Neural progenitor cell (in vitro differentiated cells): ENCODE measurements at regions not wholly inside any gene's neighbourhood (a gene's known extent, or its start where the extent isn't known, plus 50 kb on each side); places are given as distances from the start of the nearest gene placed in this dataset.

Experiments used
- DNase-seq: peaks from one replicate; pipeline ENCODE4 v3.0.0-alpha.2; 2016; ENCODE audit warnings: low spot score
- H2AFZ ChIP-seq: fragments of 200-600 bp; sonication (generic); replicated peaks from 2 replicates; pipeline ENCODE4 v1.6.1; 2016; ENCODE audit warnings: antibody characterized with exemption
- H3F3A ChIP-seq: fragments of 200-600 bp; sonication (generic); 2 replicates; pipeline ENCODE4 v1.6.1; 2016; ENCODE audit warnings: antibody characterized with exemption, low read depth
- H3K27ac ChIP-seq: fragments of 200-600 bp; sonication (generic); 2 replicates; pipeline ENCODE4 v1.5.1; 2016; ENCODE audit warnings: mild to moderate bottlenecking
- H3K27me3 ChIP-seq: fragments of 200-600 bp; sonication (generic); 2 replicates; pipeline ENCODE4 v1.6.1; 2016; ENCODE audit warnings: mild to moderate bottlenecking, moderate library complexity
- H3K36me3 ChIP-seq: fragments of 200-600 bp; sonication (generic); 2 replicates; pipeline ENCODE4 v1.5.1; 2016
- H3K4me1 ChIP-seq: fragments of 200-600 bp; sonication (generic); 2 replicates; pipeline ENCODE4 v1.6.1; 2016; ENCODE audit warnings: mixed run types
- H3K4me2 ChIP-seq: fragments of 200-600 bp; sonication (generic); 2 replicates; pipeline ENCODE4 v1.6.1; 2016
- H3K4me3 ChIP-seq: fragments of 200-600 bp; sonication (generic); 2 replicates; pipeline ENCODE4 v1.5.1; 2016
- H3K79me2 ChIP-seq: fragments of 200-600 bp; sonication (generic); 2 replicates; pipeline ENCODE4 v1.6.1; 2016; ENCODE audit warnings: low read depth
- H3K9ac ChIP-seq: fragments of 200-600 bp; sonication (generic); 2 replicates; pipeline ENCODE4 v1.6.1; 2016
- H3K9me3 ChIP-seq: fragments of 200-600 bp; sonication (generic); 2 replicates; pipeline ENCODE4 v1.5.1; 2016; ENCODE audit warnings: low read depth
- H4K20me1 ChIP-seq: fragments of 200-600 bp; sonication (generic); 2 replicates; pipeline ENCODE4 v1.6.1; 2016; ENCODE audit warnings: low read depth
- H3K27ac Mint-ChIP-seq: 3 replicates; pipeline ENCODE4 v1.8.0; 2021; ENCODE audit warnings: mixed read lengths
- H3K27me3 Mint-ChIP-seq: 2 replicates; pipeline ENCODE4 v1.8.0; 2022; ENCODE audit warnings: low read depth, mild to moderate bottlenecking, inconsistent platforms, moderate library complexity, mixed read lengths; ENCODE audit not compliant: insufficient read depth
- H3K36me3 Mint-ChIP-seq: 3 replicates; pipeline ENCODE4 v1.8.0; 2021; ENCODE audit warnings: mixed read lengths
- H3K4me1 Mint-ChIP-seq: 3 replicates; pipeline ENCODE4 v1.8.0; 2021; ENCODE audit warnings: mixed read lengths
- H3K4me3 Mint-ChIP-seq: 3 replicates; pipeline ENCODE4 v1.8.0; 2021; ENCODE audit warnings: mild to moderate bottlenecking, moderate library complexity, mixed read lengths
- H3K9me3 Mint-ChIP-seq: 3 replicates; pipeline ENCODE4 v1.8.0; 2020; ENCODE audit warnings: mixed read lengths
- CTCF ChIP-seq: fragments of 200-600 bp; sonication (generic); IDR thresholded peaks from 2 replicates; pipeline ENCODE4 v1.5.1; 2017; ENCODE audit warnings: antibody characterized with exemption, mild to moderate bottlenecking
- EZH2 ChIP-seq: fragments of 200-600 bp; sonication (generic); IDR thresholded peaks from 2 replicates; pipeline ENCODE4 v1.6.1; 2017; ENCODE audit warnings: antibody characterized with exemption, mild to moderate bottlenecking, moderate library complexity
- EZH2phosphoT487 ChIP-seq: fragments of 200-600 bp; sonication (generic); IDR thresholded peaks from 2 replicates; pipeline ENCODE4 v1.6.1; 2017; ENCODE audit warnings: antibody characterized with exemption

GRCh38 chr20:57768519-57768918 is 58.7 kb upstream of the PMEPA1 start:
- Mint-ChIP-seq H3K4me3 (no peak overlapping the region), H3K36me3 (no peaks in the 10 kb centered on the region), H3K27ac (no peak overlapping the region), H3K27me3 (no peaks in the 10 kb centered on the region), H3K9me3 (peaks cover 6% of the 10 kb centered on the region), H3K4me1 (peaks cover 24% of the 10 kb centered on the region)
- Histone ChIP-seq H3F3A (no peaks in the 10 kb centered on the region), H3K36me3 (no peaks in the 10 kb centered on the region), H3K4me3 (no peak overlapping the region), H4K20me1 (no peaks in the 10 kb centered on the region), H3K27me3 (no peaks in the 10 kb centered on the region), H2AFZ (no peak overlapping the region), H3K4me2 (no peak overlapping the region), H3K79me2 (no peaks in the 10 kb centered on the region), H3K4me1 (no peaks in the 10 kb centered on the region), H3K9ac (no peak overlapping the region), H3K9me3 (no peaks in the 10 kb centered on the region), H3K27ac (no peak overlapping the region)
- no peak for TF ChIP-seq EZH2phosphoT487
- TF ChIP-seq CTCF: no peak
- no peak for TF ChIP-seq EZH2
- DNase-seq: no peak

- TF ChIP-seq EZH2: no peak
- TF ChIP-seq CTCF: no peak
- no peak for TF ChIP-seq EZH2phosphoT487
- no peak overlapping the region for H3K4me3 Mint-ChIP-seq
- no peak overlapping the region for H3K27ac Mint-ChIP-seq
- Histone ChIP-seq H3F3A (no peaks in the 10 kb centered on the region), H2AFZ (no peak overlapping the region), H3K27ac (no peak overlapping the region), H3K4me3 (no peak overlapping the region), H4K20me1 (no peaks in the 10 kb centered on the region), H3K36me3 (no peaks in the 10 kb centered on the region), H3K9me3 (no peaks in the 10 kb centered on the region), H3K9ac (no peak overlapping the region), H3K79me2 (no peaks in the 10 kb centered on the region), H3K4me1 (no peaks in the 10 kb centered on the region), H3K27me3 (no peaks in the 10 kb centered on the region), H3K4me2 (no peak overlapping the region)
- no peak for DNase-seq
- no peaks in the 10 kb centered on the region for H3K27me3 Mint-ChIP-seq
- no peaks in the 10 kb centered on the region for H3K36me3 Mint-ChIP-seq
- H3K4me1 Mint-ChIP-seq: peaks cover 15% of the 10 kb centered on the region
- peaks cover 4% of the 10 kb centered on the region for H3K9me3 Mint-ChIP-seq
Measured at GRCh38 chr20:57767441-57767840, 57.6 kb upstream of the PMEPA1 start.

- Histone ChIP-seq H2AFZ (no peak overlapping the region), H3K9ac (no peak overlapping the region), H3K27me3 (no peaks in the 10 kb centered on the region), H3K4me2 (no peak overlapping the region), H3F3A (no peaks in the 10 kb centered on the region), H3K36me3 (no peaks in the 10 kb centered on the region), H3K79me2 (no peaks in the 10 kb centered on the region), H3K9me3 (no peaks in the 10 kb centered on the region), H4K20me1 (no peaks in the 10 kb centered on the region), H3K27ac (no peak overlapping the region), H3K4me1 (peaks cover 4% of the 10 kb centered on the region), H3K4me3 (no peak overlapping the region)
- DNase-seq: no peak
- H3K9me3 Mint-ChIP-seq: peaks cover 4% of the 10 kb centered on the region
- no peaks in the 10 kb centered on the region for H3K36me3 Mint-ChIP-seq
- H3K27ac Mint-ChIP-seq: no peak overlapping the region
- peaks cover 12% of the 10 kb centered on the region for H3K4me1 Mint-ChIP-seq
- H3K27me3 Mint-ChIP-seq: peaks cover 2% of the 10 kb centered on the region
- TF ChIP-seq EZH2 (no peak), CTCF (no peak), EZH2phosphoT487 (no peak)
- no peak overlapping the region for H3K4me3 Mint-ChIP-seq
Measured at GRCh38 chr20:57763235-57763595, 53.4 kb upstream of the PMEPA1 start.
